ENCODE measurements at regions not wholly inside any gene's neighbourhood (a gene's known extent, or its start where the extent isn't known, plus 50 kb on each side); places are given as distances from the start of the nearest gene placed in this dataset.

GRCh38 chr17:68792042-68792685 is 163.0 kb downstream of the ABCA8 start:
- peak overlapping the region; percentile 98 for H3K27ac Mint-ChIP-seq (ENCODE audit: unreplicated experiment)

GRCh38 chr17:68790931-68791330 is 164.3 kb downstream of the ABCA8 start:
- no peak for TF ChIP-seq CTCF (conservative IDR thresholded peaks at IDR 0.05)
- H3K4me3 Mint-ChIP-seq, result no peak overlapping the region
- H3K27ac Mint-ChIP-seq (ENCODE audit: unreplicated experiment), result peak overlapping the region; percentile 60
- peaks cover 24% of the 10 kb centered on the region for H3K36me3 Mint-ChIP-seq (ENCODE audit: low read depth)
- H3K9me3 Mint-ChIP-seq, result peaks cover 15% of the 10 kb centered on the region
- no peaks in the 10 kb centered on the region for H3K27me3 Mint-ChIP-seq (ENCODE audit: low read depth)
- no peak for DNase-seq (ENCODE audit: low read depth, low spot score)
- peaks cover 55% of the 10 kb centered on the region for H3K4me1 Mint-ChIP-seq

More at GRCh38 chr17:68792042-68792685, 163.0 kb downstream of the ABCA8 start:
- no peak for DNase-seq (ENCODE audit: low read depth, low spot score)
- Mint-ChIP-seq H3K27me3 (ENCODE audit: low read depth) (no peaks in the 10 kb centered on the region), H3K36me3 (ENCODE audit: low read depth) (peaks cover 30% of the 10 kb centered on the region), H3K9me3 (peaks cover 21% of the 10 kb centered on the region), H3K4me1 (peaks cover 60% of the 10 kb centered on the region), H3K4me3 (no peak overlapping the region)
- TF ChIP-seq CTCF (conservative IDR thresholded peaks at IDR 0.05), result no peak

- H3K36me3 Mint-ChIP-seq (ENCODE audit: low read depth), result peaks cover 21% of the 10 kb centered on the region
- no peaks in the 10 kb centered on the region for H3K27me3 Mint-ChIP-seq (ENCODE audit: low read depth)
- H3K4me1 Mint-ChIP-seq, result peaks cover 55% of the 10 kb centered on the region
- H3K27ac Mint-ChIP-seq (ENCODE audit: unreplicated experiment), result peak overlapping the region; percentile 60
- peaks cover 15% of the 10 kb centered on the region for H3K9me3 Mint-ChIP-seq
- no peak for TF ChIP-seq CTCF (conservative IDR thresholded peaks at IDR 0.05)
- DNase-seq (ENCODE audit: low read depth, low spot score), result no peak
- H3K4me3 Mint-ChIP-seq, result no peak overlapping the region
These were observed 164.7 kb downstream of the ABCA8 start for GRCh38 chr17:68790492-68790891.

- Mint-ChIP-seq H3K4me3 (no peak overlapping the region), H3K27me3 (ENCODE audit: low read depth) (no peaks in the 10 kb centered on the region), H3K4me1 (peaks cover 55% of the 10 kb centered on the region), H3K27ac (ENCODE audit: unreplicated experiment) (no peak overlapping the region), H3K9me3 (peaks cover 17% of the 10 kb centered on the region), H3K36me3 (ENCODE audit: low read depth) (peaks cover 21% of the 10 kb centered on the region)
- DNase-seq (ENCODE audit: low read depth, low spot score), result no peak
- no peak for TF ChIP-seq CTCF (conservative IDR thresholded peaks at IDR 0.05)
These were observed 165.8 kb downstream of the ABCA8 start for GRCh38 chr17:68789203-68789962.

- DNase-seq (ENCODE audit: low read depth, low spot score), result no peak
- H3K4me1 Mint-ChIP-seq, result peaks cover 48% of the 10 kb centered on the region
- H3K27ac Mint-ChIP-seq (ENCODE audit: unreplicated experiment), result peak overlapping the region; percentile 19
- no peaks in the 10 kb centered on the region for H3K27me3 Mint-ChIP-seq (ENCODE audit: low read depth)
- no peak for TF ChIP-seq CTCF (conservative IDR thresholded peaks at IDR 0.05)
- H3K9me3 Mint-ChIP-seq, result peaks cover 22% of the 10 kb centered on the region
- no peak overlapping the region for H3K4me3 Mint-ChIP-seq
- H3K36me3 Mint-ChIP-seq (ENCODE audit: low read depth), result peaks cover 36% of the 10 kb centered on the region
These were observed 169.4 kb downstream of the ABCA8 start for GRCh38 chr17:68785565-68786486.
